ENCODE measurements at regions not wholly inside any gene's neighbourhood (a gene's known extent, or its start where the extent isn't known, plus 50 kb on each side); places are given as distances from the start of the nearest gene placed in this dataset.

DNA sequence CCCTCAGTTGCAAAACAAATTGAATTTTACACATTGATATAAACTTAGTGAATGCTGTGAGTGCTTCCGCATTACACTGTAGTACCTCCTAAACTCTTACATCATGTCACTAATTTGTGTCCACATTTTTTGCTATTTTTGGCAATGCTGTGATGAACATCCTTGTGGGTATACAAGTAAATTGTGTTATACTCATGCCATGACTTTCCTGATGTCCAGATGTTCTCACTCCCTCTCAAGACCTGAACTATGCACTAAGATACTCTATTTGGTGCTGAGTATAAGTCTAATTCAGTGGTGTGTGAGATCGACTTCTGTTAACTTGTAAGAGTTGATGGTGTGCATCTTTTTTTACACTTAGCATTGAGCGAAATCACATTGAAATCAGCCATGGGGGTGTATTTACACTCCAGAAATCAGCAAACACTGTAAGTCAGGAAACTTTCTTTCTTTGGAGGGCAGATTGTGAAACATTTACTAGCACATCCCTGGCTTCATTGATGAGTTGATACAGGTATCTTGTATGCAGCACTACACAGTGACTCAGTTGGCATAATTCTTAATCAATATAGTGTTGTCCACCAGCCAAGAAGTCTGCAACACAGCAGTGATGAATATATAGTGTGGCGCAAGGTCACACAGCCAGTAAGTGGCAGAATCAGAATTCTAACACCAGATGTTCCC lies 228.1 kb upstream of the RORA start:
- ChIA-PET CTCF (interaction anchor here (2.3 kb wide), 1 partner anchor 377 kb away, joined by 10 read pairs; no protein-coding TSS in a partner anchor), POLR2A (no interaction called here)
- H3K4me3 ChIP-seq (replicated peaks in 1 of 3; ENCODE audit: insufficient read depth in 1 of 3, low read depth in 1 of 3, low read length in 3 of 3) = no peak overlapping the region
- DNase-seq (ENCODE audit: low read depth, low spot score) (no peak), FAIRE-seq (no peak)
- H4K20me1 ChIP-seq (replicated peaks; ENCODE audit: control insufficient read depth, extremely low read depth, insufficient read depth, low read length) = no peaks in the 10 kb centered on the region
- H2AFZ ChIP-seq (ENCODE audit: low read depth, low read length) = no peak overlapping the region
- no peaks in the 10 kb centered on the region for H3K9me3 ChIP-seq (replicated peaks; ENCODE audit: control insufficient read depth, insufficient read depth, low read length)
- H3K36me3 ChIP-seq (ENCODE audit: control insufficient read depth in 2 of 2, extremely low read depth in 1 of 2, insufficient read depth in 2 of 2, low read length in 2 of 2) = no peaks in the 10 kb centered on the region
- intact Hi-C loops (cut with micrococcal nuclease) (no loop called here), dilution Hi-C loops (cut with MboI; ENCODE audit: extremely low pct_ligation_motif_present, low sequenced_read_pairs) (no loop called here)
- H3K4me1 ChIP-seq (ENCODE audit: control insufficient read depth, extremely low read depth, insufficient read depth, low read length) = peaks cover 12% of the 10 kb centered on the region
- H3K9me1 ChIP-seq (replicated peaks; ENCODE audit: control insufficient read depth, extremely low read depth, insufficient read depth, low read length) = no peaks in the 10 kb centered on the region
- TF ChIP-seq GATA2 (IDR thresholded peaks at IDR 0.05; ENCODE audit: insufficient read depth, insufficient read length, low read depth, low read length) (no peak), MYC (IDR thresholded peaks at IDR 0.05; ENCODE audit: low read depth, low read length) (no peak), POLR2A (IDR thresholded peaks at IDR 0.05; ENCODE audit: low read depth, low read length) (no peak), EZH2 (IDR thresholded peaks at IDR 0.05; ENCODE audit: borderline replicate concordance, low read depth, low read length, severe bottlenecking) (no peak), FOS (IDR thresholded peaks at IDR 0.05; ENCODE audit: borderline replicate concordance, insufficient read depth, low read length) (no peak), JUN (IDR thresholded peaks at IDR 0.05; ENCODE audit: borderline replicate concordance, insufficient read depth, insufficient read length, low read depth) (no peak), MAX (IDR thresholded peaks at IDR 0.05; ENCODE audit: insufficient read depth, insufficient read length) (no peak), POLR2AphosphoS5 (IDR thresholded peaks at IDR 0.05; ENCODE audit: insufficient read depth, low read depth, low read length) (no peak)
- TF ChIP-seq, protein P1, sequence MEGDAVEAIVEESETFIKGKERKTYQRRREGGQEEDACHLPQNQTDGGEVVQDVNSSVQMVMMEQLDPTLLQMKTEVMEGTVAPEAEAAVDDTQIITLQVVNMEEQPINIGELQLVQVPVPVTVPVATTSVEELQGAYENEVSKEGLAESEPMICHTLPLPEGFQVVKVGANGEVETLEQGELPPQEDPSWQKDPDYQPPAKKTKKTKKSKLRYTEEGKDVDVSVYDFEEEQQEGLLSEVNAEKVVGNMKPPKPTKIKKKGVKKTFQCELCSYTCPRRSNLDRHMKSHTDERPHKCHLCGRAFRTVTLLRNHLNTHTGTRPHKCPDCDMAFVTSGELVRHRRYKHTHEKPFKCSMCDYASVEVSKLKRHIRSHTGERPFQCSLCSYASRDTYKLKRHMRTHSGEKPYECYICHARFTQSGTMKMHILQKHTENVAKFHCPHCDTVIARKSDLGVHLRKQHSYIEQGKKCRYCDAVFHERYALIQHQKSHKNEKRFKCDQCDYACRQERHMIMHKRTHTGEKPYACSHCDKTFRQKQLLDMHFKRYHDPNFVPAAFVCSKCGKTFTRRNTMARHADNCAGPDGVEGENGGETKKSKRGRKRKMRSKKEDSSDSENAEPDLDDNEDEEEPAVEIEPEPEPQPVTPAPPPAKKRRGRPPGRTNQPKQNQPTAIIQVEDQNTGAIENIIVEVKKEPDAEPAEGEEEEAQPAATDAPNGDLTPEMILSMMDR (IDR thresholded peaks at IDR 0.05; ENCODE audit: extremely low read depth in 1 of 2, insufficient read depth in 1 of 2, low read depth in 1 of 2, low read length in 2 of 2) = no peak
- no peak overlapping the region for H3K4me2 ChIP-seq (ENCODE audit: insufficient read depth, low read length)
- H3K9ac ChIP-seq (replicated peaks; ENCODE audit: extremely low read depth, insufficient read depth, low read length) = no peak overlapping the region
- no peaks in the 10 kb centered on the region for H3K27me3 ChIP-seq (ENCODE audit: control insufficient read depth in 2 of 2, insufficient read depth in 2 of 2, low read length in 2 of 2)
- no TSS peak for BruUV-seq (replicated peaks)
- no peak overlapping the region for H3K27ac ChIP-seq (ENCODE audit: insufficient read depth, low read depth, low read length)
- H3K79me2 ChIP-seq (ENCODE audit: control insufficient read depth, insufficient read depth, low read length) = no peaks in the 10 kb centered on the region
